Fibroblast of lung (primary cell): ENCODE measurements at regions not wholly inside any gene's neighbourhood (a gene's known extent, or its start where the extent isn't known, plus 50 kb on each side); places are given as distances from the start of the nearest gene placed in this dataset.

Experiments used
- EZH2 ChIP-seq: IDR thresholded peaks from 2 replicates; pipeline ENCODE4 v1.5.1; 2012; ENCODE audit warnings: low read length, control low read depth, mild to moderate bottlenecking; ENCODE audit errors: missing control alignments
- TF ChIP-seq, protein P1 (sequence below), 2 donors: IDR thresholded peaks in 1 of 2; conservative IDR thresholded peaks in 1 of 2; 1 replicate in 1 of 2; 2 replicates in 1 of 2; pipeline ENCODE4 v1.5.1; 2011 to 2012; ENCODE audit warnings: low read length in 2 of 2, control low read depth in 1 of 2, inconsistent platforms in 1 of 2, low read depth in 1 of 2, mild to moderate bottlenecking in 1 of 2

DNA sequence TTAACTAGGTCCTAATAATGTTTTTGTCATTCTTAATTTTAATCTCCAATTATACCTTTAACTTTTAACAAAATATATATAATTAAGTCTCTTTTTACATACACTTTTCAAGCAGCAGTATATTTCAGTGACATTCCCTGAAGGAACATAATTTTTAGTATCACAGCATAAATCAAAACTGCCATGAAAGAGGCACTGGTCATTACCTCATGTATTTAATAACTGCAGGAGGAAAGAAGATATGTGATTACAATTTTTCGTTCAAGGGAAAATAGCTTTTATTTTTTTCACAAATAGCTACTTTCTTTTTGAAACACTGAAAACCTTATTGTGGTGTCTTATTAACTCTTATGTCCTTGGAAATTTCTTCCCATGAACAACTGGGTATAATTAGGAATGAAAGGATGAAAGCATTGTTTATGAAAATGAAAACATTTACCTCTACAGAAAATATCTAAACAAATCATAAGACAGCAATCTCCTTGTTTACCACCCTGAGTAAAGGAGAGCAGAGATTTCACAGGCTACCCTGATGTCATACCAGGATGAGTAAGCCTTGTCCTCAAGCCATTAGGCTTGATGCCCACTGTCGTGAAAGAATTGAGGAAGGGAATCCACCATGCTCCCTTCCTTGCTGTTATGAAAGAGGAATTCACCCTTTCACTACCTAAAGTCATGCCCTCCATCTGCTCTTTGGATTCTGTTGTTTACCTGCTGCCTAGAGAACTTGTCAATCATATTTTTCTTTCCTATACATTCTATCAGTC is 877.2 kb upstream of the PCDH20 start:
- no peak for TF ChIP-seq EZH2
- TF ChIP-seq, protein P1, sequence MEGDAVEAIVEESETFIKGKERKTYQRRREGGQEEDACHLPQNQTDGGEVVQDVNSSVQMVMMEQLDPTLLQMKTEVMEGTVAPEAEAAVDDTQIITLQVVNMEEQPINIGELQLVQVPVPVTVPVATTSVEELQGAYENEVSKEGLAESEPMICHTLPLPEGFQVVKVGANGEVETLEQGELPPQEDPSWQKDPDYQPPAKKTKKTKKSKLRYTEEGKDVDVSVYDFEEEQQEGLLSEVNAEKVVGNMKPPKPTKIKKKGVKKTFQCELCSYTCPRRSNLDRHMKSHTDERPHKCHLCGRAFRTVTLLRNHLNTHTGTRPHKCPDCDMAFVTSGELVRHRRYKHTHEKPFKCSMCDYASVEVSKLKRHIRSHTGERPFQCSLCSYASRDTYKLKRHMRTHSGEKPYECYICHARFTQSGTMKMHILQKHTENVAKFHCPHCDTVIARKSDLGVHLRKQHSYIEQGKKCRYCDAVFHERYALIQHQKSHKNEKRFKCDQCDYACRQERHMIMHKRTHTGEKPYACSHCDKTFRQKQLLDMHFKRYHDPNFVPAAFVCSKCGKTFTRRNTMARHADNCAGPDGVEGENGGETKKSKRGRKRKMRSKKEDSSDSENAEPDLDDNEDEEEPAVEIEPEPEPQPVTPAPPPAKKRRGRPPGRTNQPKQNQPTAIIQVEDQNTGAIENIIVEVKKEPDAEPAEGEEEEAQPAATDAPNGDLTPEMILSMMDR (conservative IDR thresholded peaks at IDR 0.05 in 1 of 2, IDR thresholded peaks at IDR 0.05 in 1 of 2; ENCODE audit: low read depth in 1 of 2, low read length in 2 of 2): no peak
